ENCODE measurements at regions not wholly inside any gene's neighbourhood (a gene's known extent, or its start where the extent isn't known, plus 50 kb on each side); places are given as distances from the start of the nearest gene placed in this dataset.

DNA sequence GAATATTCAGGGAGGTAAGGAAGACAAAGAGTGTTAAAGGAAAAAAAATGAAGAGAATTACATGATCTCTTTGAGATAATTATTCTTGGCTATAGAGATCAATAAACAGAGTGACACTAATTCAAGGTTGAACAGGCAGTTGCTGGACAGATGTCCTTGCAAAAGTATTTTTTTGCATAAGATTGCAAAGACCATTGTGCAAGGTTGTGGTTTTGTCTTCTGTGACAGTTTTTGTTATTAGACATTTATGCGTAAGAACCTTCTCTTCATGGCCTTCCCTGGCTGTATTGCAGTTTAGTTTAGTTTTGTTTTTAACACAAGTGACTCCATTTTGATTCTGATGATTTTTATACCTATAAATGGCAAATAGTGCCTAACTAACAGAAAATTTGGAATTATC lies 682.8 kb upstream of the ARPP21 start:
- no peak for DNase-seq (ENCODE audit: low spot score)

DNA sequence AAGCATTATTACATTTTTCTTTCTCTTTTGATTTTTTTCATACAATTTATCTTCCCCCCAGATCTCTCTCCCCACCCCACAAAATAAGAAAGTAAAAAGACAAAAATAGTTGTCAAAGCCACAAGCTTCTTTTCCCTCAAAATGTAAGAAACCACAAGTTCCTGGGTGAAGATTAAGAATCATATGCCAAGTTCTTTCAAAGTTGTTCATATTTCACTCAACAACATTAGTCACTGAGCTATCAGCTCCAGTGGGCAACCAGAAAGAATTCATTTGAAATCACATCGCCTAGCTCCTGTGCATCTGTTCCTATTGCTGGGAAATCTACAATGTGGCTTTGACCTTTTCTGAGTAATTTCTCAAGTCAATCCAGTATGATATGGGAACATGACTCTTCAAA lies 681.6 kb upstream of the ARPP21 start:
- no peak for DNase-seq (ENCODE audit: low spot score)

DNA sequence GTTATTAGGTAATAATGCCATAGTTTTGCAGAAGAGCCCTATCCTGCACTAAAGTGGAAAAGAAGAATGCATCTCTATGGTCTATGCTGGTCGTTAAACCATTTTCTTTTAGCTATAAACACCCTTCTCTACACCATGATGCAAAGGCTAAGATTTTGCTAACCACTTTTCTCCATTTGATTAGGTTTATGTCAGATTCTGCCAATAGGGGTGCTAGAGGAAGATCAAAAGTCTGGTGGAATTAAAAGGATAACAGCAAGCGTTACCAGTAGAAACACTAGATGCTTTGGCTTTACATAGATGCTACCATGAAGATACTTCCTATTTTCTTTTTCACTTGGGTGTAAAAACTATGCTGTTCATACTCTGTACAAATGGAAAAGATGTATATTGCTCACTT lies 669.8 kb upstream of the ARPP21 start:
- DNase-seq (ENCODE audit: low spot score), result no peak

DNA sequence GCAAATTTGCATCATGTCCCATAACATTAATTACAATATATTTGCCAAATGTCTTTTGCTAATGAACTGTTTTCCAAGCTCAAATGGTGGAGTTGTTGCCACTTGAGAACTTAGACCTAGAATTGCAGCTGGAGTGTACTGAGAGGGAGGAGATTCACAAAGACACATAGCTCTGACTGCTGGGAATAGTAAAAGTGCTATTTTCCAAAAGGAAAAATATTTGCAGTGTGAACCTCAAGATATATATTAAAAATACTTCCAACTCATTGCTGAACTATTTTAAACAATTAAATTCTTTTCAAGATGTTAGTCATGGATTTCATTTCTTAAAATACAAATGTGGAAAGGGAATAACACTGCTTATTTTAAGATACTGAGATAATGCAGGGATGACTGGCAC lies 666.8 kb upstream of the ARPP21 start:
- DNase-seq (ENCODE audit: low spot score), result no peak

DNA sequence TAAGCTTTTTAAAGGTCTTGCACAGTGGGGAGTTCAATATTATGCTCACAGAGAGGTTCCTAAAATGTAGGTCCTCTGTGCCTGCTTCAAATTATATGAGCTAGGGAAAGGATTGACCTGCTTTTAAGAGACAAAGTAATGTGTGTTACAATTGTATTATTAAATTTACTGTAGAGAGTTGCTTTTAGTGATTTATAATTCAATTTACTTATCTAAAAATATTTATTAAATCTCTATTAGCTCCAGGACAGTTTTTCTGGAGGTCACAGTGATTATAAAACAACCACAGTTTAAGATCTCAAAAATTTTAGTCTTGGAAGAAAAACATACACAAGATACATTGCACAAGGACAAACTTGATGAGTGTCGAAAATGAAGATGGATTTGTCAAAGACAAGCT lies 665.7 kb upstream of the ARPP21 start:
- DNase-seq (ENCODE audit: low spot score), result no peak

DNA sequence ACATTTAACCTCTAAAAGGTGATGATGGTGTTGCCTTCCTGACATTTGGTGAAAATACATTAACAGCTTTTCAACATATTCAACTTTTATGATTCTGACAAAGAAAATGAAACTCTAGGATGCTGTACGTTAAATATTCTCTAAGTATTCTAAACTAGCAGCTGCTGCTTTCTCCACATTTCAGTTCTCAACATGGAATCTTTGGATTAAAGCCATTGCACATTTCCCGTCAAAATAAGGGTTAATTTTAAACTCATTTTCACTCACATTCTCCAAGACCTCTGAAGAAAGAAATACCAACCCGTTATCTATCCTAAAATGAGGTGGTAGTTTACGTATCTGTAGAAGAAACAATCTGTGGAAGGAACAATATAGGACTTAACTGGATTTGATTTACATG lies 655.7 kb upstream of the ARPP21 start:
- no peak for DNase-seq (ENCODE audit: low spot score)

DNA sequence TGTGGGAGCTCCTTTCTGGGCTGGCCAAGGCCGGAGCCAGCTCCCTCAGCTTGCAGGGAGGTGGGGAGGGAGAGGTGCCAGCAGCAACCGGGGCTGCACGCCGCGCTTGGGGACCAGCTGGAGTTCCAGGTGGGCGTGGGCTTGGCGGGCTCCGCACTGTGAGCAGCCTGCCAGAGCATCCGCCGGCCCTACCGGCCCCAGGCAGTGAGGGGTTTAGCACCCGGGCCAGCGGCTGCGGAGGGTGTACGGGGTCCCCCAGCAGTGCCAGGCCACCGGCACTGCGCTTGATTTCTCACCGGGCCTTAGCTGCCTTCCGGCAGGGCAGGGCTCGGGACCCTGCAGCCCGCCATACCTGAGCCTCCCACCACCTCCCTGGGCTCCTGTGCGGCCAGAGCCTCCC lies 651.0 kb upstream of the ARPP21 start:
- DNase-seq (ENCODE audit: low spot score), result no peak

DNA sequence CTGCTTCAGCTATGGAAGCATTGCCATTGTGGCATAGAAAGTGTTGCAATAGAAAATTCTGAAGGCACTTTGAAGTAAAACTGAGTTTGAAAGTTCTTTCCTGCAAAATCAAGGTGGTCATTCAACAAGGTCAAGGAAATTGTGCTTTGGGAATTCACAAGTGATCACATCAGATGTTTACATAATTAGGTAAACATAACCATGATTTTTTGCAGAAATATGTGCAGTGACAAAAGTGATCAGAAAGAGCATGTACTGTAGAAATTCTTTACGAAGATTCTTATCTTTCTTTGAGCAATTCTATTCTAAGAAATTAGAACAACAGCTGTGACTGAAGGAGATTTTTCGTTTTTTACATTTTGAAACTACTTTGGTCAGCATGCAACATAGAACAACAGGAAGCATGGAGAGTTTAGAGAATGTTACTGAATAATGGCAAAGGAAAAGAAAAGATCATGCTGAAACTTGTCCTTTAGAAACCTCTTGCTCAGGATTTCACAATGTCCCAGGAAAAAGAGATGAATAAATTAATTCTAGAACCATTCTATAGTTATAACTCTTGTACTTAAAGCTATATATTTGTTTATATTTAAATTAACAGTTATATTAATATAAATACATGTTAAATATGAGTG lies 643.4 kb upstream of the ARPP21 start:
- no peak for DNase-seq (ENCODE audit: low spot score)

DNA sequence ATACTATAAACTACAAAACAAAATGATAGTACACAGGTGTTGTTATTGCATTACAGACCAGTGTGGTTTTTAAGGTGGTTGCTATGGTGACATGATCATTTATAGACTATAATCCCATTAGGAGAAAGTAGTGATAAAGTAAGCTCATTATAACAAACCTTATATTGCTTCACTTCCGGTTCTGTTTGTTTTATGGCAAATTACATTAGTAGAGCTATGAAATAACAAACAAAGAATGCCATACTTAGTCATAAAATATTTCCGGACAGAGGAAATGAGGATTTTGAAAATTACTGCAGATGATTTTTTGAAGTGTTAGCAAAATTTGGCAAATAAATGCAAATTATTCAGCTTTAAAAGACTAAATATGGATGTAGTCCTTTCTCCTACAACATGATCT lies 640.4 kb upstream of the ARPP21 start:
- no peak for DNase-seq (ENCODE audit: low spot score)

DNA sequence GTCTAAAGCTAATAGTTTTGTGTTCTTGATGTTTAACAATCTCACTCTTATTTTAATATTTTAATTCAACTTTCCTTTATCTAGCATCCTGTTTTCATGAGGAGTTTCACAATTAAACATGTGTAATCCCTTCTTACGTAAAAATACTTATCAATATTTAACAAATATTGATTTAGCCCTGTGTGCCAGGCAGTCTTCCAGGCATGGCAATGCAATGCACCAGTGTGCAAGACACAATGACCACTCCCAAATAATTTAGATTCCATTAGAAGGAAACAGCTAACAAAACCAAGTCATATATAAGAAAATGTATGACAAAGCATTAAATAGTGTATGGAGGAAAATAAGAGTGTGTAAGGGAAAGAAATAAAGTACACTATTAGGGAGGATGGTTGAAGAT lies 627.1 kb upstream of the ARPP21 start:
- DNase-seq (ENCODE audit: low spot score), result no peak

DNA sequence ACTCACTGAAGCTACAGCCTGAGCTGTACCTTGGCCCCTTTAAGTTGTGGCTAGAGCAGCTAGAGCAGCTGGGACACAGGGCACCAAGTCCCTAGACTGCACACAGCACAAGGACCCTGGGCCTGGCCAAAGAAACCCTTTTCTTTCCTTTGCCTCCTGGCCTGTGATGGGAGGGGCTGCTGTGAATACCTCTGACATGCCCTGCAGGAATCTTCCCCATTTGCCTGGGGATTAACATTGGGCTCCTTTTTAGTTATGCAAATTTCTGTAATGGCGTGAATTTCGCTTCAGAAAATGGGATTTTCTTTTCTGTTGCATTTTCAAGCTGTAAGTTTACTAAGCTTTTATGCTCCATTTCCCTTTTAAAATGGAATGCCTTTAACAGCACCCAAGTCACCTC lies 611.2 kb upstream of the ARPP21 start:
- DNase-seq (ENCODE audit: low spot score), result no peak

DNA sequence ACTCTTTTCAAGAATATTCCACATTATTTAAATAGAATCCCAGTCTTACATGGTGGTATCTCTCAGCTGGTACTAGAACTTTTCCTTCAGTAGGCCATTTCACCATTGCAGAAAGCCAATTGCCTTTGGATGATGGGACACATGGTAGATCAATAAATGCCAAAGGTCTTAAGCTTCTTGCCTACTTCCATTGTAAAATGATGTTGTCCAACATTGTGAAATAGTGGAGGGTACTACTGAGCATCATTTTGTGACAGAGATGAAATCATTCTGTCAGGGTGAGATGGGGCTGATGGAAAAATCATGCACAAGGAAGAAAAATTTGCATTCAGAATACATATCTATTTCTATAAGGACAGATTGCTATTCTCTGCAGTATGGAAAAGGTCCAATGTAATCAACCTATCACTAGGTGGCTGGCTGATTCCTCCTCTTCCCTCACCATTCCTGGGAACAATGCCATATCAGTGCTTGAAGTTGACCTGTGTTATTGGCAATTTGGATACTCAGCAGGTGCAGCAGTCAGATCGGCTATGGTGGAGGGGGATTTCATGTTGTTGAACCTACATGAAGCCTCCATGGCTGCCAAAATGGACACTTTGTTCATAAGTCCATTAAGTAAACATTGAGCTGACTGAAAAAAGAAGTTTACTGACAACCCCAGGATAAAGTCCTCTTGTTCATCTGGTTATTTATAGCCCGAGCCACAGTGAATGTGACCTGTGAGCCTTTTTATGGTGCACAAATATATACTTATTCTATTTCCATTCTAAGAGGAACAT lies 596.9 kb upstream of the ARPP21 start:
- DNase-seq (ENCODE audit: low spot score), result no peak

DNA sequence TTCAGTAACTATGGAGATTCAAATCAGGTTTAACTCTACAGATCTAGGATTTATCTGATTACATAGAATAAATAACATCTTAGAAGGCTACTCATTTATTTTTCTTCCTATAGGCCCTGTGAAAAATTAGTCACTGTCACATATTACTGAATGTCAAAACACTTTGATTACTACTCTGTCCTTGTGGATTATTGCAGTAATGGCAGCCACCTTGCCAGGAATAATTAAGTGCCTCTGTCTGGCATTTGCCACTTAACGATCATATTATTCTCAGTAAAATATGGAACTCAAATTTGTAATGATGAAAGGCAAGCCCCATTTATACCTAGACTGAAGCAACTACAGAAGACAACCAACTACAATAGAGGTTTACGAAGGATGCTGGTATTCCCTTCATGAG lies 596.3 kb upstream of the ARPP21 start:
- DNase-seq (ENCODE audit: low spot score), result no peak

DNA sequence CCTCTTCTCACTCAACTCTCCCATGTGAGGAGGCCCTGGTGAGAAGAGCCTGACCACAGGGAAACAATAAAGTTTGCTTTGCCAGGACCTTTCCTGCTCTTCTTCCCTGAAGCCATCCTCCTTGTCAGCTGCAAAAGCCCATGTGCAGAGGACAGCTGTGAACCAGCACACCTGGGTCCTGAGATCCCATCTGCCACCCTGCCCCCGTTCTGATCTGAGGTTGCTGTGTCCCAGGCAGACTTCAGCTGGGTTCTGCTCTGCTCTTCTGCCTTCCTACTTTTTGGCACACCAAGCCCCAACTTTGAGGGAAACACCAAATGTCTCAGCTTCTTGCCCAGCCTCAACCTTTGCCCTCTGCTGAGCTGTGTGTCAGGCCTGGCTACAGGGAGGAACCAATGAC lies 595.1 kb upstream of the ARPP21 start:
- DNase-seq (ENCODE audit: low spot score), result no peak

DNA sequence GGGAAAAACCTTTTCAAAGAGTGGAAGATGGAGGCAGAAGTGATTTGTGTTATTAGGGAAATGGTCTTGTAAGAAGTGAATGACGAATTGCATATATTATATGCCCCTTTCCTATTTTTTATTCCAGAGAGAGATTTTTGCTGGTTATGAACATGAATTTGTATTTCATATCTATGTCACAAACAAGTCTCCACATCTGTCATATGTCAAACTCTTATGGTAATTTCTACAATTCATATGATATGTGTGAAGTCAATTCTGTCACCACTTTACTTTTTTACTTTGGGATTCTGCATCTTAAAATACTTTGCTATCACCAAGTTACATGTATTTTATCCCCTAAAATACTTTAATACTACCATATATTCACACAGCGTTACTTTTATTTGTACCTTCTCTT lies 594.2 kb upstream of the ARPP21 start:
- no peak for DNase-seq (ENCODE audit: low spot score)

DNA sequence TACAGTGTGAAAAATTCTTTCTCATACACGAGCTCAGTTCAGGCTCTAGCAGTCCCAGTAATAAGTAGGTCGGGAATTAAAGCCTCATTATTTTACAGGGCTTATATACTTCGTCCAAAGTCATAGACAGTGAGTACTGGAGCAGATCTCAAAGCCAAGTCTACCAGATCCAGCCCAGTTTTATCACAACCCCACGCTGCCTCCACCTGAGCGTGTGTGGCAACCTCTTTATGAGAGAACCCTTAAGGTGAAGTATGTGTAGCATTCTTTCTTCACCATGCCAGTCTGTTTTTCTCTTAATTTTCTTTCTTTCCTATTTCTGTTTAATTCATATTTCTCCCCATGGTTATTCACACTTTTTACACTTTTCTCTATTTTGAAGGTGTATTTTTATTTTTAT lies 574.6 kb upstream of the ARPP21 start:
- DNase-seq (ENCODE audit: low spot score), result no peak

DNA sequence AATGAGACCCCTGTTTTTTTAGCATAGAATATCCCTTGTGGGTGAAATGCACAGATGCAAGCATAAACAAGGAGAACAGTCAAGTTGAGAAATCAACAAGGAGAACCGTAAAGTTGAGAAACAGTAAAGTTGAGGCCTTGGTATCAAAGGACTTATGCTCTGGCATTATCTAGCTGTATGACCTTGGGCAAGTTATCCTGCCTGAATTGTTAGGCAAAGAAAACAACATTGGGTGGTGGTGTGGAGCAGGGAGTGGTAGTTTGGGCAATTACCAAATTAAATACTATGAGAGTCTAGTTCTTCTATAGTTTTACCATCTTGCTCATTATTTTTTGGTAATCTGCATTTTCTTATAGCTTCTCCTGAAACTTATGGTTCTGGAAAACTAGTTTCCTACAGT lies 573.4 kb upstream of the ARPP21 start:
- no peak for DNase-seq (ENCODE audit: low spot score)

DNA sequence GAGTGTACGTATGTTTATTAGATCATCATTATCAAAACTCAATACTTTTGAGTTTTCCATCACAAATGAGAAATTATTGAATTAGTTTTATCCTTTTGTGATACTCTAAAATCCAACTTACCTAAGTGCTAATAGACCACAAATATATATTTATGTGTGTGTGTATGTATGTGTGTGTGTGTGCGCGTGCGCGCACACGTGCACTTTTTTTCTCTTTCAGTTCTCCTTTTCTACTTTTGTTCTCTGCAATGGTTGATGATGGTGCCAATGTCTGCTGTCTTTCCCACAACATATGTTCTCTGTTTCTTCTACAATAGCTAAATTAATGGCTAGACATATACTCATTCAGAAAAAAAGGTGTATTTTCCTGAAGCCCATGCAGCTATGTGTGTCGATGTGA lies 571.6 kb upstream of the ARPP21 start:
- no peak for DNase-seq (ENCODE audit: low spot score)

DNA sequence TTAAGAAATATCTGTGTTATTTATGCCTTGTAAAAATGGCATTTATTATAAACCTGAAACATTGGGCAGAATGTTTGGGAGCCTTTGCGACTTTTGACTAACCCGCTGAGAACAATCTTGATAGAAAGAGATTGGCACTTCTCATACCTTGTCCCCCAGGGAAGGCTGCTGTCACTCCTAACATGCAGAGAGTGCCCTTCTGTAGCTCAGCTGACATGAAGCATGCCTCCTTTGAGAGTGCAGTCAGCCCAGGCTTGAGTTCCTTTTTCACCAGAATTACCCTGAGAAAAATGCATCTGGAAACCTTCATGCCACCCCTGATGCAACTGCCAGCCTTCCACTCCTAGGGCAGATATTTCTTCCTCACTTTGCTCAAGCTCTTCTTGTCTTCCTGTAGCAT lies 569.2 kb upstream of the ARPP21 start:
- no peak for DNase-seq (ENCODE audit: low spot score)

DNA sequence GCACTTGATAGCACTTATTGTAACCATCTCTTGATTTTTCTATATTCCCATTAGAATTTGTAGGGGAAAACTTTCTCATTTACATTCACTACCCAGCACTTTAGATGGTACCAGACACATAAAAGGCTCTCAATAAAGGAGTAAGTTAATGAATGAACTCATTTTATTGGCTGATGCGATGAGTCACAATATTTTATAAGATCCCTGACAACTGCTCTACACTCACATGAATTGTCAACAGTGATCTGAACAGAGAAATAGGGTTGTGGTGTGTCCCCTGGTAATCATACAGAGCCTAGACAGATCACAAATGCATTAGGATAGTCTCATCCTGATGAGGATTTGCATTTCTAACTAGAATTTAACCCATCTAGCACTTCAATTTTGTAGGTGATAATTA lies 567.6 kb upstream of the ARPP21 start:
- no peak for DNase-seq (ENCODE audit: low spot score)

DNA sequence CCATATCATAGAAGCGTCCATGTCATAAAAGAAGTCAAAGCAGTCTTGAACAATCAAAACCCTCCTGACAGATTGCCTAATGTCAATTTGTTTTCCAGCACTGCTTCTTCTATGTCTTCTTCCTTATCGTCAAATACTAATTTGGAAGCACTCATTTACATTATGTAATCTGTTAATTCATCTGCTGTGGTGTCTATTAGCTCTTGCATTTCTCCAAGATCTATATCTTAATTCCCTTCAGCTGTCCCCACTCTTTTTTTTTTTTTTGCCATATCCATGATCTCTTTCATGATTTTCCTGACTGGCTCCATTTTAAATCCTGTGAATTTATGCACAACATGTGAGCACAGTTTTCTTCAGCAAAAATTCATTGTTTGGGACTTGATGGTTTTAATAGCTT lies 560.5 kb upstream of the ARPP21 start:
- no peak for DNase-seq (ENCODE audit: low spot score)

DNA sequence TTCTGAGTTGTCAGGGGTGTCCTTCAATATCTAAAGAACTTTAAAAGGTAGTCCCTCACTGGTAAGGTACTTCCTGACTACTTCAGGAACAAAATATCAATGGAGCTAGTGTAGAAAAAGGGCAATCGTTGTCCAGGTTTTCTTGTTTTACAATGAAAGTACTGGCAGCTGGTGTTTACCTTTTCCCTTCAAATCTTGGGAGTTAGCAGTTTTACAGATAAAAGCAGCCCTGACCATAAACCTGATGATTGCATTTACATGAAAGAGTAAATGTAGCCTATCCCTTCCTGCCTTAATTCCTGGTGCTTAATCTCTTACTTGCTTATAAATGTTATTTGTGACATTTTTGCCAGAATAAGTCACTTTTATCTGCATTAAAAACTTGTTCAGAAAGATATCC lies 559.9 kb upstream of the ARPP21 start:
- no peak for DNase-seq (ENCODE audit: low spot score)

DNA sequence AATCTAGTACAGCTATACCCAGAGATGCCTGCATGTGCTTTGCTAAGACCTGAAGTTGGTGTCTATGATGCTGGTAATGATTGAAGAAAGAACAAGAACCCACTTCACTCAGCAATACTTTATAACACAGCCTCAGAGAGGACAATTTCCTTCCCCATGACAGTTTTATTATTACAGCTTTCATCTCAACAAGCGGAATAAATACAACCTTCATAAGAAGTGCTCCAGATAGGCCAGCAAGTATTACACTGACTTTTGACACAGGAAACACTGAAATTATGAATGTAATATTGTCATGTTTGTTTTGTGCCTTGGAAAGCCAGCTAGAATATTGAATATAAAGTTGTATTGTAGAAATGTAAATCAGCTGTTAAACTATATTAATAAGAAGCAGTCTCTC lies 557.4 kb upstream of the ARPP21 start:
- DNase-seq (ENCODE audit: low spot score), result no peak

DNA sequence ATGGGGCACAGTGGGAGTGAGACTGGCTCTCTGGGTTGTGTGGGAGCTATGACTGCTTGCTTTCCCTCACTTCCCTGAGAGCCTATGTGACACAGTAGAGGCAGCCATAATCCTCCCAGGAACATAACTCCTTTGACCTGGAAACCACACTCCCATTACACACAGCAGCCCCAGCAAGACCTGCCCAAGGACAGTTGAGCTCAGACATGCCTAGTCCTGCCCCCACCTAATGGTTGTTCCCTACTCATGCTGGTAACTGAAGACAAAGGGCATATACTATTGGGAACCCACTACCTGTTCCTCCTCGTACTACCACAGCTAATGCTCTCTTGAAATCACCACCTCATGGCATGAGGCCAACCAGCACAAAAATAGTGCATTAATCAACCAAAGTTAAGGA lies 550.4 kb upstream of the ARPP21 start:
- DNase-seq (ENCODE audit: low spot score), result no peak

All from umbilical cord (tissue), 1 donor.